Mucosa of descending colon (tissue), 3 donors: ENCODE measurements at regions not wholly inside any gene's neighbourhood (a gene's known extent, or its start where the extent isn't known, plus 50 kb on each side); places are given as distances from the start of the nearest gene placed in this dataset.

Source experiments
- ATAC-seq: fragments of 200-7000 bp; cut with Tn5 transposase; one replicate; pipeline ENCODE4 v1.9.1; 2020; ENCODE audit warnings: mild to moderate bottlenecking, moderate library complexity
- DNase-seq, 3 donors: peaks; one replicate each; pipeline ENCODE4 v3.0.0-alpha.2; 2020
- H3K36me3 ChIP-seq: fragments of 200-600 bp; one replicate; pipeline ENCODE4 v1.8.0; 2021; ENCODE audit warnings: low read depth, mild to moderate bottlenecking
- H3K4me1 ChIP-seq: fragments of 200-600 bp; one replicate; pipeline ENCODE4 v1.8.0; 2021; ENCODE audit warnings: low read depth, mild to moderate bottlenecking
- H3K4me3 ChIP-seq: fragments of 200-600 bp; one replicate; pipeline ENCODE4 v1.8.0; 2021; ENCODE audit warnings: mild to moderate bottlenecking
- H3K9me3 ChIP-seq: fragments of 200-600 bp; one replicate; pipeline ENCODE4 v1.8.0; 2021; ENCODE audit warnings: mild to moderate bottlenecking
- intact Hi-C, 2 donors: fragments of 100-400 bp; cut with DNase I in 1 of 2; cut with micrococcal nuclease in 1 of 2; formaldehyde crosslinking; loops; one replicate each; pipeline versions ENCODE4 v1.11.0 to v1.11.1; 2022; cut with DNase I, micrococcal nuclease
- TF ChIP-seq, protein P1 (sequence below): fragments of 200-600 bp; IDR thresholded peaks from one replicate; pipeline ENCODE4 v1.8.0; 2022; ENCODE audit warnings: antibody characterized with exemption, mild to moderate bottlenecking
- donor health status: DM: no; HTN: no; CAD: no; lungs with moderate emphysema.
- donor health status: DM: no; HTN: no; CAD: no.
- donor health status: DM: no; HTN: yes; CAD: no.

DNA sequence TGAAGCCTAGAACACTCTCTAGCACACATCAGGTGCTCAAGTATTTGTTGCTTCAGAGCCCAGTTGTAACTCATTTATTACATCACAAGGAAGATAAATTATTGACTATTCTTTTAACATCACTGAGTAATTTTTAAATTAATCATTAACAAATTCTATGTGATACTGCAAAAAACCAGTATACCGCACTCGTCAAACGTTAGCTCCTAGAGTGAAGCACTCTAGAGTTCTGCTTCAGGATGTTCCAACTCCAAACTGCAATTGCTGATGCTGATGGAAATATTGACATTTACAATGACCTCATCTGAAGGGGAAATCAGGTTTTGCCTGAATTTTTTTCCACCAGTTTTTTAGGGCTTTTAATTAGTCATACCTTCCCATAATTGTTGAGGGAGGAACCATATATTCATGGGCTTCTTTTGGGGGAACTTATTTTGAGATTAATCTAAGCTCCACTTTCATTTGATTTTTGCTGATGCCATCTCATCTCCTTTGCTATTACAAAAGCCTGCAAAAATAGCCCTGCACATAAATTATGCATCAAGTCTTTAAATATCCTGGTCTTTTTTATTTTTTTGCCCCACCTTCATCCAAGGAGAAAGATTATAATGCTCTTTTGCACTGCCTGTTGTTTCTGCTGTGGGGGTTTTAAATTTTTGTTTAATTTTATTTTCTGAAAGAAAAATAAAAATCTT is 123.0 kb upstream of the STAC start:
- DNase-seq (no peak), ATAC-seq (no peak)
- H3K4me3 ChIP-seq, result no peak overlapping the region
- TF ChIP-seq, protein P1, sequence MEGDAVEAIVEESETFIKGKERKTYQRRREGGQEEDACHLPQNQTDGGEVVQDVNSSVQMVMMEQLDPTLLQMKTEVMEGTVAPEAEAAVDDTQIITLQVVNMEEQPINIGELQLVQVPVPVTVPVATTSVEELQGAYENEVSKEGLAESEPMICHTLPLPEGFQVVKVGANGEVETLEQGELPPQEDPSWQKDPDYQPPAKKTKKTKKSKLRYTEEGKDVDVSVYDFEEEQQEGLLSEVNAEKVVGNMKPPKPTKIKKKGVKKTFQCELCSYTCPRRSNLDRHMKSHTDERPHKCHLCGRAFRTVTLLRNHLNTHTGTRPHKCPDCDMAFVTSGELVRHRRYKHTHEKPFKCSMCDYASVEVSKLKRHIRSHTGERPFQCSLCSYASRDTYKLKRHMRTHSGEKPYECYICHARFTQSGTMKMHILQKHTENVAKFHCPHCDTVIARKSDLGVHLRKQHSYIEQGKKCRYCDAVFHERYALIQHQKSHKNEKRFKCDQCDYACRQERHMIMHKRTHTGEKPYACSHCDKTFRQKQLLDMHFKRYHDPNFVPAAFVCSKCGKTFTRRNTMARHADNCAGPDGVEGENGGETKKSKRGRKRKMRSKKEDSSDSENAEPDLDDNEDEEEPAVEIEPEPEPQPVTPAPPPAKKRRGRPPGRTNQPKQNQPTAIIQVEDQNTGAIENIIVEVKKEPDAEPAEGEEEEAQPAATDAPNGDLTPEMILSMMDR, result no peak
- peaks cover 6% of the 10 kb centered on the region for H3K9me3 ChIP-seq
- H3K36me3 ChIP-seq, result no peaks in the 10 kb centered on the region
- no peaks in the 10 kb centered on the region for H3K4me1 ChIP-seq
- intact Hi-C loops, result no loop called here

DNA sequence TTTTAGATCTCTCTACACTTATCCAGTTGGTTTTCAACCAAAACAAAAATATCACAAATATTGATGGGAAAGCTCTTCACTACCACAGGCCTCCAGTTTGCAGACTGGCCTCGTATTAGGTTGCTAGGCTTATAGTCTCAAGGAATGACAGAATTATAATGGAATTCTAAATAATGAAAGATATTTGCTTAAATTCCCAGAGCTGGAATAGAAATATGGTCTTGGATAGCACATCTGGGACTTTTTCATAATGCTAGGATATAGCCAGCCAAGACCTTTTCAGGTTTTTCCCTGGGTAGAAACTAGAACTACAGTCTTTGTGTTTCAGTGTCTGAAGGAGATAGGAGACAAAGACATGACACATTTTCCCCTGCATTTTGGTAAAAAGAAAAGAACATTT is 121.9 kb upstream of the STAC start:
- intact Hi-C loops, result no loop called here
- ATAC-seq, result no peak
- TF ChIP-seq, protein P1, result no peak
- Histone ChIP-seq H3K9me3 (peaks cover 1% of the 10 kb centered on the region), H3K36me3 (no peaks in the 10 kb centered on the region), H3K4me3 (no peak overlapping the region), H3K4me1 (no peaks in the 10 kb centered on the region)
- no peak for DNase-seq

DNA sequence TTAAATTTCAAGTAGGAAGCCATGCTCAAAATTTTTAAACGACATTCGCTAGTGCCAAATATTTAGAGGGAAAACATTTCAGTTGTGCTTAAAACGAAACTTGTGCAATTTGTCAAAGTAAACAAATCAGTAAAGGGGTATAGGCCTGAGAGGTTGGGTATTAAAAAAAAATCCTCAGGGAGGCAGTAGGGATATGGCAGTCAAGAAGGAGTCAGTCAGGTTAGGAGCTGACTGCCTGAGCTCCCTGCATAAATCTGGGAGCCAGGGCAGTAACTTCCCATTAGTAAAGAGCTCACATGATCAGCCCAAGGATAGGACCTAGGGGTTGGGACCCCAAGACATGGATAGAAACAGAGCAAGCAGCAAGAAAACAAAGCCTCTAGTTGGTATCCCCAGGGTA is 120.7 kb upstream of the STAC start:
- ATAC-seq, result no peak
- intact Hi-C loops, result no loop called here
- no peaks in the 10 kb centered on the region for H3K4me1 ChIP-seq
- TF ChIP-seq, protein P1, result no peak
- no peak overlapping the region for H3K4me3 ChIP-seq
- no peaks in the 10 kb centered on the region for H3K9me3 ChIP-seq
- DNase-seq, result no peak
- H3K36me3 ChIP-seq, result no peaks in the 10 kb centered on the region

DNA sequence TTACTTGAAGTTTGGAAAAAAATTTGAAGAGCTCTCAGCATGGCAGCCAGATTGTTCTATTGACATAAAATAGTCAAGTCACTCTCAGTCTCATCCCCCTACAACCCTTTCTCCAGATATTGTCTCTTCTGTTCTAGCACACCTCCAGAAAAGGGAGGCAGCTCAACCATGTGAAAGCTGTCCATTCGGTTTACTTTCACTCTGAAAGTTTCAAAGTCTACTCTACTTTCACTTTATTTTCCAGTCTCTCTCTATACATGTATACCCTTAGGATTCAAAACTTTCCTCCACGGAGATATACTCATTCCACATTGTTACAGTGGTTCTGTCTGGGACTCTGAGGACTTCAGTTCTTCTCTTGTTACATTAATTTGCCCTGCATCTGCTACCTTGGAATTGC is 111.0 kb upstream of the STAC start:
- Histone ChIP-seq H3K4me3 (no peak overlapping the region), H3K4me1 (no peaks in the 10 kb centered on the region), H3K9me3 (peaks cover 3% of the 10 kb centered on the region), H3K36me3 (no peaks in the 10 kb centered on the region)
- intact Hi-C loops, result no loop called here
- ATAC-seq (no peak), DNase-seq (no peak)
- TF ChIP-seq, protein P1, result no peak

DNA sequence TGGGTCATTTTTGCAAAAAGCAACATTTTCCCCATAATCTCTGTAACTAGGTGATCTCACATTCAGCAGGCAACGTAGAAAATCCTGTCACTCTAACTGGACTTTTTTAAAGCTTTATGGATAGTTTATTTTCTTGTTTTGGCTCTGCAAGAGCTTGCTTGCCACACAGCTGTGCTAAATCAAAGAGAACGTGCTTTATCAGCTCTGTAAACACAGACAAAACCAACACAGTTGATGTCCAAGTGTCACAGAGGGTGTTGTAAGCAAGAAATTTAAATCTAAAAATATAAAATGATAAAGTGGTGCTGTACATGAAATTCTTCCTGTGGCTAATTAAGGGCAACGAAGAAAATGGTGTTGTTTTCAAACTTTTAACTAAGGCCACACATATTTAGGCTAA is 97.5 kb upstream of the STAC start:
- no peaks in the 10 kb centered on the region for H3K36me3 ChIP-seq
- ATAC-seq (no peak), DNase-seq (no peak)
- H3K4me3 ChIP-seq, result no peak overlapping the region
- intact Hi-C loops, result no loop called here
- no peaks in the 10 kb centered on the region for H3K9me3 ChIP-seq
- H3K4me1 ChIP-seq, result no peaks in the 10 kb centered on the region
- TF ChIP-seq, protein P1, result no peak

DNA sequence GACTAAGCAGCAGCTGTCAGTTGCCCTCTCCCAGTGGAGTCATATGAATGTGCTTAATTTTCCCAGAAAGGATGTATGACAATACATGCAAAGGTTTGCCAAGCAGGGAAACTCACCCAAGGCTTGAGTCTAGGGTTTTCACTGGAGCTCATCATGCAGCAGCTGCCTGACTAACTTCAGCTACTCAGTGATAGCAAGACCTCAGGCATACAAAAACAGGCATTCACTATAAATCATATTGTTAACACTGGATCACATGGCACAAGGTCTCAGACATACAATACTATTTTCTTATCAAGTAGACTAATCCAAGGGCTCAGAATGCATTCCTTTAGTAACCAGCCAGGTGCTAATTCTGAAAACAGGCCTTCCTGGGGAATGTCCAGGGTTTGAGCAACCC is 85.0 kb upstream of the STAC start:
- ATAC-seq (no peak), DNase-seq (no peak)
- H3K9me3 ChIP-seq, result peaks cover 7% of the 10 kb centered on the region
- intact Hi-C loops, result no loop called here
- H3K36me3 ChIP-seq, result no peaks in the 10 kb centered on the region
- no peaks in the 10 kb centered on the region for H3K4me1 ChIP-seq
- TF ChIP-seq, protein P1, result no peak
- no peak overlapping the region for H3K4me3 ChIP-seq
